ENCODE measurements at regions not wholly inside any gene's neighbourhood (a gene's known extent, or its start where the extent isn't known, plus 50 kb on each side); places are given as distances from the start of the nearest gene placed in this dataset.

DNA sequence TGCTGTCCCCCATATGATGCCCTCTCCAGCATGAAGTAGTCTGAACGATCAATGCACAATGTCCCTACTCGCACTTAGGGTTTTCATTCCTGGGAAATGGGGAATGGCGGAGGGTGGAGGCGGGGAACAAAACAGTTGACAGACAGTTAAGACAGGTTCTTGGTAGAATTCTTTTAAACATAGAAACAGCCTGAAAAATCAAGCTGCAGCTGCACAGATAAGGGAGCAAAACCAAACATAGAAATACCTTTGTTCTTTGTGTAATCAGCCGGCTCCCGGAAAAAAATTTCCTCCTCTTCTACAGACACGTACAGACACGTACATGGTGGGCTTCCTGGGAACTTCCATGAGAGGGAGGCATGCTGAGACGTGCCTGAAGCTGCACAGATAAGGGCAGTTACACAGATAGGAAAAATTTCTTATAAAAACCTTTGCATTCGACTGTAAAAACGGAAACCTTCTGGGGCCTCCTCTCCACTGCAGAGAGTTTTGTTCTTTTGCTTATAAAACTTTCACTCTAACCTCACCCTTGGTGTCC lies 662.4 kb upstream of the PTPRD start:
- TF ChIP-seq, protein P1, sequence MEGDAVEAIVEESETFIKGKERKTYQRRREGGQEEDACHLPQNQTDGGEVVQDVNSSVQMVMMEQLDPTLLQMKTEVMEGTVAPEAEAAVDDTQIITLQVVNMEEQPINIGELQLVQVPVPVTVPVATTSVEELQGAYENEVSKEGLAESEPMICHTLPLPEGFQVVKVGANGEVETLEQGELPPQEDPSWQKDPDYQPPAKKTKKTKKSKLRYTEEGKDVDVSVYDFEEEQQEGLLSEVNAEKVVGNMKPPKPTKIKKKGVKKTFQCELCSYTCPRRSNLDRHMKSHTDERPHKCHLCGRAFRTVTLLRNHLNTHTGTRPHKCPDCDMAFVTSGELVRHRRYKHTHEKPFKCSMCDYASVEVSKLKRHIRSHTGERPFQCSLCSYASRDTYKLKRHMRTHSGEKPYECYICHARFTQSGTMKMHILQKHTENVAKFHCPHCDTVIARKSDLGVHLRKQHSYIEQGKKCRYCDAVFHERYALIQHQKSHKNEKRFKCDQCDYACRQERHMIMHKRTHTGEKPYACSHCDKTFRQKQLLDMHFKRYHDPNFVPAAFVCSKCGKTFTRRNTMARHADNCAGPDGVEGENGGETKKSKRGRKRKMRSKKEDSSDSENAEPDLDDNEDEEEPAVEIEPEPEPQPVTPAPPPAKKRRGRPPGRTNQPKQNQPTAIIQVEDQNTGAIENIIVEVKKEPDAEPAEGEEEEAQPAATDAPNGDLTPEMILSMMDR (IDR thresholded peaks at IDR 0.05; ENCODE audit: borderline replicate concordance, extremely low read depth, low read length, poor library complexity, severe bottlenecking) = no peak
- no peak for TF ChIP-seq EZH2 (IDR thresholded peaks at IDR 0.05; ENCODE audit: borderline replicate concordance, low read depth, low read length, severe bottlenecking)
